Posterior vena cava (tissue), 2 donors: ENCODE measurements at regions not wholly inside any gene's neighbourhood (a gene's known extent, or its start where the extent isn't known, plus 50 kb on each side); places are given as distances from the start of the nearest gene placed in this dataset.

ENCODE experiments used
- DNase-seq: peaks from one replicate; pipeline ENCODE4 v3.0.0-alpha.2; 2020; ENCODE audit warnings: low spot score
- intact Hi-C, 2 donors: fragments of 100-400 bp; cut with DNase I; formaldehyde crosslinking; loops; one replicate each; pipeline versions ENCODE4 v1.14.1 to v1.14.2; 2022 to 2023
- donor health status: DM: yes; HTN: yes; CAD: no.
- donor health status: DM: yes; HTN: yes; CAD: no.

DNA sequence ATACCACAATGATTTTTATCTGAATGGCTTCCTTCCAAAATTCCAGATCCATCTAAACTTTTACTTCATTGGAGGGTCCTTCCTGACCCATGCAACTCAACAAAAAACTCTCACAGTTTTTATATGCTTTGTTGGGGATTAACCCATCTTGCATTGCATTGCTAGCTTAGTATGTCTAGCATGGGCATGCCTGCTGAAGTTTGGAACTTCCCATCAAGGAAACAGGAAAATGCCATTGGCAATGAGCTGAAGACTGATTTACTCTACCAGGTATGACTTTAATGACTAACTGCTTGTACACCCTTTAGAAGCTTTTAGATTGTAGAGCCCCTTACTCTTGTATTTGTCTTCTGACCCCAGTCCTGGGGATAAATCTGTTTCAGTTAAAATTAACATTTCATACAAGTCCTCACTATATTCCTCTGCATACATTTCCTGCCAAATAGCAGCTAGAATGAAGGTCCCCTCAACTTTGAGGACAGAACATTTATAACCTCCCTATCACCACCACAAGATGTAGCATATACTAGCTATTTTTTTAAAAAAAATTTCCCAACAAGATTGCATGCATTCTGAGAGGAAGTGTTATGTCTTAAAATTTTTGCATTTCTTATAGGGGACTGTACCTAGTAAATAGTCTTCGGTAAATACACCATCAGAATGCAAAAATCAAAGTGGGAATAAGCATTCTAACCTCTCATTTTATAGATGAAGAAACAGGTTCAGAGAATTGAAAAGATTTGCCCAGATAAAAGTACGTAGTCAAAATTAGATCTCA lies 52.5 kb upstream of the ATXN3L start:
- no peak for DNase-seq
- intact Hi-C loops = loop anchor here in 1 of 2 donors (10.0 kb wide), 2 partner anchors 112 to 248 kb away; no protein-coding TSS in a partner anchor

DNA sequence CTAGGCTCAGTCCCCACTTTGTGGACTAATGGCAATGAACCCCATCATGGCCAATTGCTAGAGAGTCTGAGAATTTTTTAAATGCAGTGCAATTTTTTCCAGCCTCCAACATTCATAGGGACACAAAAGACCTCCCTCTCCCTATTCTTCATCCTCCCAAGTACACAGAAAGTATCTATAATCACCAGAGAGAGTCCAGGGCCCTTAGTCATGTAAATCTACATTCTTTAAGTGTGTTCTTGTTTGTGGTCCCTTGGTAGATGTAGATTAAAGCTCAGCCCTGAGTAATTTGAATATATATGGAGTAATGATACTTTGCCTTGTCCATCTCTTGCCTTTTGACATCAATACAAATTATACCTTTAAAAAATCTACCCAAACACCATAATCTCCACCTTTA lies 51.3 kb upstream of the ATXN3L start:
- DNase-seq = no peak
- intact Hi-C loops = loop anchor here in 1 of 2 donors (10.0 kb wide), 2 partner anchors 114 to 246 kb away; no protein-coding TSS in a partner anchor

DNA sequence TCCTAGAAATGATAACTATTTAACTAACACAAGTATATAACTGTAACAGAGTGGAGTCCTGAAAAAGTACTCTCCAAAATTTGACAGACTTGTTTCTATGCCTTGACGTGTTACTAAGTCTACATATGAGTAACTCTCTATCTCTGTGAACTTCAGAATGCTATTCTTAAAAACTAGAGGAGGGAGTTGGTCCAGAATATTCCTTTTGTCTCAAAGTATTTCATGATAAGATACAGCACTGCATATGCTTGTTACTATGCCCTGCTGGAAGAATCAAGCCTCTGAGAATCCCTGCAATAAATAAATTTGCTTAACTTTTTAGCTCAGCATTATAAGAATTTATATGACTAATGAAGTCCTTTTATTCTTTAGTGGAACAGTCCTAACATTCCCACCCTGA lies 50.9 kb upstream of the ATXN3L start:
- intact Hi-C loops = loop anchor here in 1 of 2 donors (10.0 kb wide), 2 partner anchors 114 to 246 kb away; no protein-coding TSS in a partner anchor
- DNase-seq = no peak
